GM18867 (cell line): ENCODE measurements at regions not wholly inside any gene's neighbourhood (a gene's known extent, or its start where the extent isn't known, plus 50 kb on each side); places are given as distances from the start of the nearest gene placed in this dataset.

Experiments
- ATAC-seq: cut with Tn5 transposase; IDR thresholded peaks from one replicate; pipeline ENCODE4 v1.9.1; 2021; ENCODE audit warnings: mild to moderate bottlenecking, moderate library complexity; ENCODE audit not compliant: unreplicated experiment

DNA sequence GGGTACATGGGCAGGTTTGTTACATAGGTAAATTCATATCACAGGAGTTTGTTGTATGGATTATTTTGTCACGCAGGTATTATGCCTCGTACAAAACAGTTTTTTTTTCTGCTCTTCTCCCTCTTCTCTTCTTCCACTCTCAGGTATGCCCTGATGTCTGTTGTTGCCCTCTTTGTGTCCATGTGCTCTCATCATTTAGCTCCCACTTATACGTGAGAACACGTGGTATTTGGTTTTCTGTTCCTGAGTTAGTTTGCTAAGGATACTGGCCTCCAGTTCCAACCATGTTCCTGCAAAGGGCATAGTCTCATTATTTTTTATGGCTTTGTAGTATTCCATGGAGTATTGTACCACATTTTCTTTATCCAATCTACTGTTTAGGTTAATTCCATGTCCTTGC lies 65.7 kb downstream of the UNC5CL start:
- ATAC-seq, result no peak

DNA sequence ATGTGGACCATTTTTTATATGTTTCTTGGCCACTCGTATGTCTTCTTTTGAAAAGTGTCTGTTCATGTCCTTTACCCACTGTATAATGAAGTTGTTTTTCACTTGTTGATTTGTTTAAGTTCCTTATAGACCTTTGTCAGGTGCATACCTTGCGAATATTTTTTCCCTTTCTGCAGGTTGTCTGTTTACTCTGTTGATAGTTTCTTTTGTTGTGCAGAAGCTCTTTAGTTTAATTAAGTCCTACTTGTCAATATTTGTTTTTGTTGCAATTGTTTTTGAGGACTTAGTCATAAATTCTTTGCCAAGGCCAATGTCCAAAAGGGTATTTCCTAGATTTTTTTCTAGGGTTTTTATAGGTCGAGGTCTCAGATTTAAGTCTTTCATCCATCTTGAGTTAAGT lies 66.2 kb downstream of the UNC5CL start:
- ATAC-seq, result no peak

DNA sequence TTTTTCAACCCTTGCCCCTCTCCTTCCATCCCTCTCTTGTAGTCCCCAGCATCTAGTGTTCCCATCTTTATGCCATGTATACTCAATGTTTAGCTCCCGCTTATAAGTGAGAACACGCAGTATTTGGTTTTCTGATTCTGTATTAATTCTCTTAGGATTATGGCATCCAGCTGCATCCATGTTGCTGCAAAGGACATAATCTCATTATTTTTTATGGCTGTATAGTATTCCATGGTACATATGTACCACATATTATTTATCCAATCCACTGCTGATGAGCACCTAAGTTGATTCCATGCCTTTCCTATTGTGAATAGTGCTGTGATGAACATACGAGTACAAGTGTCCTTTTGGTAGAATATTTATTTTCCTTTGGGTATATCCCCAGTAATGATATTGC lies 66.8 kb downstream of the UNC5CL start:
- no peak for ATAC-seq

DNA sequence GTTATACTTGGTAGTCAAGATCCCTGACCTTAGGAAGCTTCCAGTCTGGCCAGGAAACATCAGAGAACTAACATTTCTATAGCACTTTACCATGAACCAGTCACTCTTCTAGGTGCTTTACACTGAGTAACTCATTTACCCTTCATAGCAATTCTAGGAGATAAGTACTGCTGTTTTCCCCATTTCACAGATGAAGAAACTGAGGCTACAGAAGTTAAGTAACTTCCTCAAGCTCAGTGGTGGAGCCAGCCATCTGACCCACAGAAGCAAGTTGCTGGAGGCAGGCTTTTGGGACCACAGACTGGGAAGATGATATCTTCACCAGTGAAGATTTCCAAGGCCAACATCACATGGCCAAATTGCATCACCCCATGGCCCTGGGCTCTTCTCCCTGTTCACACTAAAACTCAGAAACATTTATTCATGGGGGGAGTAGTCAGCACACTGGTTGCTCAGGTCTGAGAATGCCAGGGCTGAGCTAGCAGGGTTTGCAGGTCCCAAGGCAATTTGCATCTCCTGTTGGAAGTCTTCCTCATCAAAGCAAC lies 70.3 kb downstream of the UNC5CL start:
- no peak for ATAC-seq

DNA sequence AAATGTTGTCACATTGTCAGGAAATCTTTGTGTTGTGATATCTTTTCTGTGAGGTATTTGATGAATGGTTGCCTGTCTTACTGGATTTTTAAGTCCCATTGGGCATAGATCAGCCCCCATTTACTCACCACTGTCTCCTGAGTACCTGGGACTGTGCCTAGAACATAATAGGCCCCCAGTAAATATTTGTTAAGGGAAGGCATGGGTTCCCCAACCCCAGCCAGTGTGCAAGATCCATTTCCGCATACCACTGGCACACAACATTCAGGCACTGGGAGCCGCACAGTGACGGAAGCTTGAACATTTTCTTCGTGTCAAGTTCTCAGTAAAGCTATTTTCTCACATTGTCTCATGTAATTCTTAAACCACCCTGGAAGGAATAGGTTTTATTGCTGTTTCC lies 72.2 kb downstream of the UNC5CL start:
- ATAC-seq, result no peak

DNA sequence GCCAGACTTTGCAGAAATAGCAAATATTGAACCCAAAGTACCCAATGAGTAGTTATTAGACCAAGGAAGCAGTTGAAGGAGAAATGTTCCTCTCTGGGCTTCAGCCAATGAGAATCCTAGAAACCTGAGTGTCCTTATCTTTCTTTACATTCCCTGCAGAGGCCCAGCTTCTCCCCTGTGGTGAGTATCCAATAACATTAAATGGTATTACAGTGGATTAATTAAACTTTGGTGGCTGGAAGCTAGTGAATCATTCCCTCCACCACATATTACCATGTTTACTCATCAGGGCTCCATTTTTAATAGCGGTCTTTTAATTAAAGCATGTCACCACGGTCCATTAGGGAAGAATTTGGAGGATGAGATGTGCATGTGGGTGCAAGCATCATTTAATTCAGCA lies 74.0 kb downstream of the UNC5CL start:
- ATAC-seq, result no peak

DNA sequence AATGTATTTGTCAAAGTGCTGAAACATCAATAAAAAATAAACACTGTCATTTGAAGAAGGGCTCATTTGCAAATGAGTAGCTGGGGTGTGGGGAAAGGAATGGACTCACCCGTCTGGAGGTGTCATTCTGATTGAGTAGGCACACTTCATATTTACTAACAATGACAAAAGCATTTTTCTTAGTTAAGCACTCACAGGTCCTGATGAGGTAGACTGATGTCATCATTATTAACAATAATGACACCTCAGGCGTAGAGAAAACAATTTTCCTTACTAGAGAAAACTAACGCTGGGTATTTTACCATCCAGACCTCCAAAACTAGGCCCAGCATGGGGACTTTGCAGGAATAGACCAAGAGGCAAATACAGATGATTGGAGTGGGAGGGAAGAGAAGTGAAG lies 76.0 kb downstream of the UNC5CL start:
- ATAC-seq, result no peak

DNA sequence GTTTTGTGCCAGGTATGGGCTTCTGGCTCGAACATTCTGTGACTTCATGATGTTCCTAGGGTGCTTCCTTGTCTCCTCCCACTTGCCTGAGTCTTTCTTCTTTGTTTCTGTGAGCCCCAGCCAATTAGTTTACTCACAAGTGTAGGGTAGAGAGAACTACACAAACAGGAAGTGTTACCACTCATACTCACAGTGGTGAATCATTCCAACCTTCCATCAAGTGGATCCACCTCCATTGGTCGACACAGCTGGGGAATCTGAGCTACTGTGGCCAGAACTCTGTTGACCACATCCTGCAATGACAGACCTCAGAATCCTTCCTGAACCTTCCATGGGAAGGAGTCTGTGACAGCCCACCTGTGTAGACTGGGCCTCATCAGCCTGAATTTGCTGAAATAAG lies 76.8 kb downstream of the UNC5CL start:
- ATAC-seq, result no peak

DNA sequence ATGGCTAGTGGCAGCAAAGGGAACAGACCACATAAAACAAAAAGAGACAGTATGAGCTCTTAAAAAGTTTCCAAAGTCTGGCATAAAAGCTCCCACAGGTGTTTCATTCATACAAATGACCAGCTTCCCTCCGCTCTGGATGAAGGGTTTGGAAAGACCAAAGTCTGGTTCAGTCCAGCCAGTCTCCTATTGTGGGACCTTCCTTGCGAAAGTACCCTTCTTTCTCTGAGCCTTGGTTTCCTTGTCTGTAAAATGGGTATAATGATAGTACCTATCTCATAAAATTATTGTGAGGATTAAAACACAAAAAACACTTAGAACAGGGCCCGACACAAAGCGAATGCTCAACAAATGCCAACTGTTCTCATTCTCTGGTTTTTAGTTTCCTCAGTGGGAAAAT lies 77.2 kb downstream of the UNC5CL start:
- no peak for ATAC-seq

DNA sequence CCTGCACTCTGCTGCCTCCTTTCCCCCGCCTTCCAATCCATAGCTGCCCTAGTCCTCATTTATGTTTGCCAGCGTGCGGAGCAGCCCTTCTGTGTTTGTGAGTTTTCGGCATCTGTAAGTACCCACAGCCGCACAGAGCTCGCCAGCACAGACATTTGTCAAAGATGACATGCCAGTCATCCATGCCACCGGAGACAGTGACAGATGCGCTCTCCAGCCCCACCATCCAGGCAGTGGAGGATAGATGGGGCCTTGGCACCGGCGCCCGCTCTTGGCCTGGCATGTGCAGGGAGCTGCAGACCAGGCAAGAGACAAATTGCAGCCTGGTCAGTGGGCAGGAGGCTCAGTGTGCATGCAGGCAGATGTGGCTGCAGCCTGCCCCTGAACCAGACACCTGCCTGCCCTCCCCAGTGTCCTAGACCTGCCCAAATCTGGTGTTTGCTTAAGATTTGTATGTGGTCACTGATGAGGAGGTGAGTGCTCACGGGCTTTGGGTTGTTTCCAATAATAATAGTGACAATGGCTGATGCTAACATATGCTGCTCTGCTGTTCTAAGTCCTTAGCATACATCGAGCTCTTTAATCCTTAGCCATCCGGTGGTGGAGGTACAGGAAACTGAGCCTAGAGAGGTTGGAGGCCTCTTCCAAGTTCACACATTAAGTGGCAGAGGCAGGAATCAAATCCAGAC lies 78.1 kb downstream of the UNC5CL start:
- ATAC-seq, result no peak

DNA sequence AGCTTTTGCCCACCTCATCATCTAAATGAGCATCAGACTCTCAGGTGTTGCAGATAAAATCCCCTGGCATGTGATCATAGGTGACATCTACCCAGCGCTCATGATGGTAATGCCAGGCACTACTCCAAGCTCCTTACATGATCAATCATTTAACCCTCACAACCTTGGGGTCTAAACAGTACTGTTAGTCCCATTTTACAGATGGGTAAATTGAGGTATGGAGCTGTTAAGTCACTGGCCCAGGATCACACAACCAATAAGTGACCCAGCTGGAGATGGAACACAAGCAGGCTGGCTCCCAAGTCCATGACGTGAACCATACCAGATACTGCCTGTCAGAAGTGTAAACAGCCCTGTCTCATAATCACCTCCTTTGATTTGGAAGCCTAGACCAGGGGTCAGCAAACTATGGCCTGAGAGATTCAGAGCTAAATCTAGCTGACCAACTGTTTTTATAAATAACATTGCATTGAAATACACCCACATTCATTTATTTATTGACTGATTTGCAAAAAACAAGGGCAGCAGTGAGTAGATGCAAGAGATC lies 79.2 kb downstream of the UNC5CL start:
- no peak for ATAC-seq

DNA sequence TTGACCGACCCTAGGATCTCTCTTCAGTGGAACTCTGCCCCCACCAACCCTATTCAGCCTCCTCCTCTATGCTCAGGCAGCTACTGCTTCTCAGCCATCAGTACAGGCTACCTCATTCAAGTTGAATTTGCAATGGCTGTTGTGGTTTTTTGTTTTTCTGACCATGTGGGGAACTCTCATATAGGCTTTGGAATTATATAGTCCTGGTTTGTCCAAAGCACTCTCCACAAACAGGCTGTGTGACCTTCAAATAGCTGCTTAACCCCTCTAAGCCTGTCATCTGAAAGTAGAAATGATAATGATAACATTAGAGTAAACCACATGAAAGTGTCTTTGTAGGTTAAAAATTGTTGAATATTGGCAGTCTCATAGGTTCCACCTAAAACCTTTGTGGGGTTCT lies 80.3 kb downstream of the UNC5CL start:
- no peak for ATAC-seq

DNA sequence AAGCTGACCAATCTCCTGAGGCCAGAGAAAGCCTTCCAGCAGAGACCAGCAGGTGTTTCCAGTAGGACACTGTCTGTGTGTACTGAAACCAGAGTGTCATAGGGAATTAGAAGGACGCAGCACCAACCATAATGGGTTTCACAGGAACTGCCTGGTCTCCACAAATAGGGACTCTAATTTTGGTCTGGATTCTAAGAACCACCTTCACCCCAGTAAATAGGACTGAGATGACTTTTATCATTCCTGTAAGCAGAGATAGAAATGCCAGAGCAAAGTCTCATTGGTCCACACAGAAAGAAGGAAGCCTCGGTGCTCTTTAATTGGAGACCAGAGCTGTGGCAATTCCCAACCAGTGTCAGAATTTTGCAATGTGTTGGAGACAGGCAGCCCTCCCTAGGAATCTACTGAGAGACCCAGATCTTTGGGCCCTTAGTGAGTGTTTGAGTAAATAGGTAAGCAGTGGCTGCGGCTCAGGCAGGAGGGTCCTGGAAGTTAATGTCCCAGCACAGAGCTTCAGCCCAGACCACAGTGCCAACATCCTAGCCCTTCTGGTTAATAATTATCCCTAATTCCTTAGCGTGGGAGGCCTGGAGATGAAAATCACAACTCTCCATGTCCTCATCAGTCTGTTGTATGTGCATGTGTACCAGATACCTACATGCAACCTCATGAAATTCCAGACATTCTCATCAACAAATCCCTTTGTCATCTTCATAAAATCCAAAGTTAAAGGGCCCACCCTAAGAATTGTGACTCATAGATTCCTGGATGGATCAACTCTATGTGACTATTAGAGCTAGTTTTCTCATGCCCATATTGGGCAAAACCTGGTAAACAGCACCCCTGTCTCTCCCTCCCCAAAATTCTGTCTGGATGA lies 81.2 kb downstream of the UNC5CL start:
- no peak for ATAC-seq

DNA sequence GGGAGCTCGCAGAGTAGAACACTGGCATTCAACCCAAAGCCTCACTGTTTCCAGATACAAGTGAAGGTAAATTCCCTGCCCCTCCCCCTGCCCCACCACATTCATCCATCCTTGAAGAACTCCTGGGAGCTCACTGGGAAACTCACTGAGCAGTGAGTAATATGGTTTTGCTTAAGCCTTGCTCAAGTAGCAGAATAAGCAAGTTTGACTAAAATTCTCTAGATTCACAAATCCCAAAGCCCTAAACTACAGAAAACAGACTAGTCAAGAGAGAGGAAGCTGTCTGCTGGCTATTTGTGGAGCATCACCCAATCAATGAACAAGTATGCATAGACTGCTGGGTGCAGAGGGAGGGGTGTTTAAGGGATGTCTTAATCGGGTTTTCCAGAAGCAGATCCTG lies 82.1 kb downstream of the UNC5CL start:
- ATAC-seq, result no peak

DNA sequence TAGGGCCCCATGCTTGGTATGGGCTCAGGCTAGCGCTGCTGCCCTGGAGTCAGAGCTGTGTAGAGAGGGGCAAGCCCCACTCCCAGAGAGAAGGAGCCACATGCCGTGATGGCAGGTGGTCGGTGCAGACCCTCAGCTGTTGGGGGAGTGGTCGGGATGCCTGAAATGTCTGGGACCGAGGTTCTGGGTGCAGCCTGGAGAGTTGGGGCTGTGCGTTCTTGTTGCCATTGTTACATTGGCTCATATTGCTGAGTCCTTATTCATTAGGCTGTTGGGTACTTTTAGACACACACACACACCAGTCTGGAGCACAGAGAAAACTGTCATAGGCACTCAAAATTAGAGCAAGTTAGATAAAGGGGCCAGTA lies 83.9 kb downstream of the UNC5CL start:
- ATAC-seq, result no peak

DNA sequence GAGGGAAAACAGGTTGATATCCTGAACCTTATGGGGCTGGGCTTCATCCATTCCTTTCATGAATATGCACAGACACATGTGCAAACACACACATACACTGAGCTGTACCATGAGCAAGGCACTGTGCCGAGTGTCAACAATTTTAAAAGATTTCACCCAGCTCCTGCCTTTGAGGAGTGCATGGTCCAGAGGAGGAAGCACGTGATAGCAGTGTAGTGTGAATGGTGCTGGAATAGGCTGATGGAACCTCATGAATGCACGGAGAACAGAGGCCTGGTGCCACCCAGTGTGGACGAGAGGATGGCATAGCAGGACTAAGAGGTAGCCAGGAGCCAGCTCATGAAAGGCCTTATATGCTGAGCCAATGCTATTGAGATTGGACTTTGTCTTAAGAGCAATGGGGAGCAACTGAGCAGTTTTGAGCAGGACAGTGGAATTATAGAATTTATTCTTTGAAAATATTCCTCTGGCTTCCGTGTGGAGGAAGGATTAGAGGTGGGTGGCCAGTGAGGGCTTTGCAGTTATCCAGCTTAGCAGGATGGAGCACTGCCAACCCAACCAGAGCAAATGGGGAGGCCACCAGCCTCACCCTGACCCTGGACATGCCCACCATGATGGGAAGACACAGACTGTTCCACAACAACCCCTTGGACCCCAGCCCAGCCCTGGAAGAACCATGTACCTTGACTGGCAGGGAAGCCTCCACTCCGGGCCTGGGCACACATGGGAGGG lies 84.4 kb downstream of the UNC5CL start:
- no peak for ATAC-seq

DNA sequence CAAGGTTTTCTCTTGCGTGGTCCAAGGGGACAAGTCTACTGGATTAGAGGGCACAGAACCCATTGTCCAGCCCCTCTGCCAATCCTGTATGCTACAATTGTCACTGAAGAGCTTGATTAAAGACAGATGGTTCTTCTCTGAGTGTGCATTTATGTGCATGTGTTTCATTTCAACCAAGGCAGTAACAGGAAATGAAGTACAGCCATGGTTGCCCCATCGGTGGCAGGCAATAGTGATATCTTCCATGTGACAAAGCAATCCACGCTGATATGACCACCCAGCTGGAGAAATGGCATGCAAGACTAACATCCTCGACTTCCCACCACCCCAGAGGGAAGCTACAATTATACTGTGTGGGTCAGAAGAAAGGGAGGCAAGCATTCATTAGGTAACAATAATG lies 85.5 kb downstream of the UNC5CL start:
- ATAC-seq, result no peak

DNA sequence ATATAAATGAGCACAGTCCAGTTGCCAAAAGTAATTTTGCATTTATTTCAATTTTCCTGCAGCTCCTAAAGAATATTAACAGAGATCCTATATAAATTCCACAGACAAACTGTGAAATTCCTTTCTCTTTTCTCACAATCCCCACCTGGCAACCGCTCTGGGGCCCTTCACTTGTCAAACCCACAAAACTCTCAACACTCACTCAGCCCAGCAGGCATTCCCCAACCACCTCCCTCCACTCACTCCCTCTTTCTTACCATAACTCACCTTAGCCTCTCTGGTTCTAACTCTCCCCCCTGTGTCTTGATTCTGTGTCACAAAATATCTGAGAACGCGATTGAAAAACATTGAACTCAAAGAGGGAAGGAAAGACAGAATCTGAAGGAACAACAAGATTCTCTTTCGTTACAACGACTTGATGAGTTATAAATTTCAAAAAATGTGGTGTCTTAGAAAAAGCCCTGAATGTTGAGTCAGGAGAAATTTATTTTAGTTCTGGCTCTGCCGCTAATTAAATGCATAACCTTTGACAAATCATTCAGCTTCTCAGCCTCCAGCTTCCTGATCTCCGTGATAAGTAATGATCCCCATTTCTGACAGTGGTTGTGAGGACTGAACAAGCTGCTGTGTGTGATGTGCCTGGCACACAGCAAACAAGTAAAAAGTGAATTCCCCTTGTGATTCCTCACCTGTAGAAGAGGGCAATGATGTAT lies 87.9 kb downstream of the UNC5CL start:
- no peak for ATAC-seq

DNA sequence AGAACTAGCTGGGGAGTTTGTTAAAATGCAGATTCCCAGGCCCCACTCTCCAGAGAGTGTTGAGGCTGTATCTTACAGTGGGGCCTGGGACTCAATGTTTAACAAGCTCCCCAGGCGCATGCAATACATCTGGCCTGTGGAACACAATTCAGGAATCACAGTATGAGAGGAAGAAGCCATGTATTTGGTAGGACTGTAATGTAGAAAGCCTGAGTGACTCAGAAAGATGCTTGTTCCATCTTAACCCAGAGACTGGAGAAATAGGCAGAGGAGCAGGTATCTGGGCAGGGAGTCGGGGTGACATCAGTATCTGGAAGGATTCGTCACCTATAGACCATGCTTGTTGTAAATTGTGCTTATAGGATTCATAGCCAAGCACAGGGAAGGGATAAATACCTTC lies 90.5 kb downstream of the UNC5CL start:
- ATAC-seq, result no peak

DNA sequence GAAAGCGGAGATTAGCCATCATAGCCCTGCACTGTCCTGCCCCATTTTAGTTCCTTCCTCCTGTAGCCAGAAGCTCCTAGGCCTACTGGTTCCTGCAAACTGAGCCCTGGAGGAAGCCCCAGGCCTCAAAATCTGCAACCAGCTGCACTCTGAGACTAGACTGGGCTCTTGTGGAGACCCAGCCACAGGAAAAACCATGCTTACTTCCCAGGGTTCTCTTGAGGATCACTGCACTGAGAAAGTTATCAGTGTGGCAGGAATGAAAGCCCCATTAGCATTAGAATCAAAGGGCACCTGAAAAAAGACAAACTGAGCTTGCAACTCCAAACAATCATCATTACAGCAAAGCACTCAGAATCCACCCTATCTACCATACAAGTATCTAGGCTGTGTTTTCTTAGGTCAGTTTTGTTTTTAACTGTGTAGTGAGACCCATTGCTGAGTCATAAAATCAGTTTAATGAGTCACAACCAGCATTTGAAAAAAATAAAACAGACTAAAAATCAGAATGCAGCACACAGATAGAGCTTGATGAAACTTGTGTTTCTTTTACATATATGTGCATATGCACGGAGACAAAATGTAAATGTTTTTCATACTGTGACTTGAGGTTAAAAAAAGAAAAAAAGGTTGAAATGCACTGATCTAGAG lies 91.0 kb downstream of the UNC5CL start:
- no peak for ATAC-seq
